Panc1 (cell line): ENCODE measurements at regions not wholly inside any gene's neighbourhood (a gene's known extent, or its start where the extent isn't known, plus 50 kb on each side); places are given as distances from the start of the nearest gene placed in this dataset.

ENCODE experiments used
- ATAC-seq: fragments of 200-7000 bp; cut with Tn5 transposase; 2 replicates; pipeline ENCODE4 v1.9.1; 2020; ENCODE audit warnings: mild to moderate bottlenecking, moderate library complexity
- BruUV-seq: library from RNA; stranded (reverse); fragments of 400-500 nt; replicated peaks from 2 replicates; lab custom pipeline; 2021; lab: Mats Ljungman, UMichigan
- CTCF ChIA-PET: fragments of 300-600 bp; sonication (Branson Sonifier 250); formaldehyde crosslinking; loops from one replicate; lab custom pipeline; 2022; ENCODE audit warnings: antibody characterized with exemption; lab: Charles Lee
- POLR2A ChIA-PET: fragments of 300-600 bp; sonication (Branson Sonifier 250); formaldehyde crosslinking; loops from one replicate; lab custom pipeline; 2022; ENCODE audit warnings: antibody characterized with exemption; lab: Charles Lee
- DNase-seq: peaks from one replicate; pipeline ENCODE4 v3.0.0-alpha.2; 2010; ENCODE audit warnings: low read depth, low spot score
- H3K27ac ChIP-seq: 2 replicates; pipeline ENCODE4 v1.5.1; 2011; ENCODE audit warnings: mild to moderate bottlenecking, low read length, inconsistent platforms
- H3K27me3 ChIP-seq: fragments of 200-500 bp; sonication (Bioruptor generic); 2 replicates; pipeline ENCODE4 v1.6.0; 2014; ENCODE audit warnings: low read length, inconsistent platforms; ENCODE audit not compliant: control insufficient read depth, insufficient read depth
- H3K36me3 ChIP-seq: fragments of 200-500 bp; sonication (Bioruptor generic); 2 replicates; pipeline ENCODE4 v1.5.1; 2014; ENCODE audit warnings: inconsistent platforms, mild to moderate bottlenecking, low read length, moderate library complexity; ENCODE audit not compliant: control insufficient read depth, insufficient read depth
- H3K4me1 ChIP-seq: 2 replicates; pipeline ENCODE4 v1.5.1; 2011; ENCODE audit warnings: inconsistent platforms, mild to moderate bottlenecking, low read length, moderate library complexity; ENCODE audit not compliant: control insufficient read depth, insufficient read depth
- H3K4me3 ChIP-seq, 2 experiments: 2 replicates each; pipeline ENCODE4 v1.5.1; 2011 to 2012; ENCODE audit warnings: low read depth in 2 of 2, low read length in 2 of 2, mild to moderate bottlenecking in 2 of 2, inconsistent platforms in 1 of 2, moderate library complexity in 1 of 2
- H3K9me3 ChIP-seq: fragments of 200-500 bp; sonication (Bioruptor generic); 2 replicates; pipeline ENCODE4 v1.5.1; 2014; ENCODE audit warnings: low read depth, mild to moderate bottlenecking, inconsistent platforms, low read length, moderate library complexity; ENCODE audit not compliant: control insufficient read depth, insufficient read depth
- CTCF ChIP-seq: fragments of 450-650 bp; IDR thresholded peaks from 2 replicates; pipeline ENCODE4 v1.5.1; 2017; ENCODE audit warnings: mild to moderate bottlenecking
- POLR2AphosphoS5 ChIP-seq: IDR thresholded peaks from 2 replicates; pipeline ENCODE4 v1.6.1; 2012; ENCODE audit warnings: mild to moderate bottlenecking, low read depth, low read length, moderate library complexity
- REST ChIP-seq, 2 experiments: IDR thresholded peaks; 2 replicates each; pipeline ENCODE4 v1.6.1; 2011 to 2012; ENCODE audit warnings: low read depth in 2 of 2, control low read depth in 1 of 2, low read length in 1 of 2, mild to moderate bottlenecking in 1 of 2, moderate library complexity in 1 of 2; ENCODE audit not compliant: insufficient read depth in 1 of 2
- SIN3A ChIP-seq: IDR thresholded peaks from 2 replicates; pipeline ENCODE4 v1.6.1; 2012; ENCODE audit warnings: low read depth, mild to moderate bottlenecking, low read length, moderate library complexity, borderline replicate concordance; ENCODE audit not compliant: insufficient read depth
- TCF7L2 ChIP-seq: IDR thresholded peaks from 2 replicates; pipeline ENCODE4 v1.6.1; 2011; ENCODE audit warnings: mild to moderate bottlenecking, low read depth, low read length, inconsistent platforms
- in situ Hi-C: cut with HindIII; loops from 2 replicates; pipeline ENCODE4 v1.10.0; 2016; ENCODE audit warnings: low sequenced_read_pairs, low pct_unique_long_range_greater_than_20kb
- intact Hi-C: fragments of 100-400 bp; cut with micrococcal nuclease; formaldehyde crosslinking; loops from one replicate; pipeline ENCODE4 v1.10.0; 2022; ENCODE audit not compliant: unreplicated experiment

DNA sequence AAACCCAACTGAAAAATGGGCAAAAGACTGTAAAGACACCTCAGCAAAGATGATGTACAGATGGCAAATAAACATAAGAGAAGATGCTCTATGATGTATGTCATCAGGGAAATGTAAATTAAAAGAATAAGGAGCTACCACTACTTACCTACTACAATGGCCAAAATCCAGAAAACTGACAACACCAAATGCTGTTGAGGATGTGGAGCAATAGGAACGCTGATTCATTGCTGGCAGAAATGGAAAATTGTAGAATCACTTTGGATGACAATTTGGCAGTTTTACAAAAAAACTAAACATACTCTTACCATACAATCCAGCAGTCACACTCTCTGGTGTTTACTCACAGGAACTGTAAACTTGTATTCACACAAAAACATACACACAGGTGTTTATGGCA is 222.3 kb upstream of the LDB2 start:
- ChIA-PET CTCF (no interaction called here), POLR2A (no interaction called here)
- in situ Hi-C loops, result no loop called here
- no peaks in the 10 kb centered on the region for H3K36me3 ChIP-seq
- H3K4me3 ChIP-seq, result no peak overlapping the region
- DNase-seq (no peak), ATAC-seq (no peak)
- H3K27ac ChIP-seq, result no peak overlapping the region
- intact Hi-C loops, result no loop called here
- no peaks in the 10 kb centered on the region for H3K27me3 ChIP-seq
- TF ChIP-seq REST (IDR thresholded peaks at IDR 0.05; ENCODE audit: insufficient read depth in 1 of 2, low read depth in 2 of 2, low read length in 1 of 2) (no peak), CTCF (no peak), SIN3A (no peak), POLR2AphosphoS5 (no peak), TCF7L2 (no peak)
- BruUV-seq, result no TSS peak
- no peaks in the 10 kb centered on the region for H3K9me3 ChIP-seq
- H3K4me1 ChIP-seq, result no peaks in the 10 kb centered on the region

DNA sequence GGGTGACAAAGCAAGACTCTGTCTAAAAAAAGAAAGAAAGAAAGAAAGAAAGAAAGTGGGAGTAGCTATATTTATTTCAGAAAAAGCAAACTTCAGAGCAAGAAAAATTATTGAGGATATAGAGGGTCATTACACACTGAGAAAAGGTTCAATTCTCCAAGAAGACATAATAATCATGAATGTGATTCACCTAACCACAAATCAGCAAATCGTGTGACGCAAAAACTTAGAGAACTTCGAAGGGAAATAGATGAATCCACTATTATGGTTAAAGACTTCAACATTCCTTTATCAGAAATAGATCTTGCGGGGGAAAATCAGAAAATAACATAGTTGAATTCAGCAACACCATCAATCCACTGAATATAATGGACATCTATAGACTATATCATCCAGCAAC is 219.3 kb upstream of the LDB2 start:
- intact Hi-C loops (no loop called here), in situ Hi-C loops (no loop called here)
- TF ChIP-seq REST (IDR thresholded peaks at IDR 0.05; ENCODE audit: insufficient read depth in 1 of 2, low read depth in 2 of 2, low read length in 1 of 2) (no peak), CTCF (no peak), TCF7L2 (no peak), SIN3A (no peak), POLR2AphosphoS5 (no peak)
- BruUV-seq, result no TSS peak
- no peak for ATAC-seq
- H3K27ac ChIP-seq, result no peak overlapping the region
- CTCF ChIA-PET, result no interaction called here
- no peaks in the 10 kb centered on the region for H3K36me3 ChIP-seq
- no peak overlapping the region for H3K4me3 ChIP-seq
- DNase-seq, result no peak
- H3K27me3 ChIP-seq, result no peaks in the 10 kb centered on the region
- POLR2A ChIA-PET, result no interaction called here
- H3K9me3 ChIP-seq, result no peaks in the 10 kb centered on the region
- H3K4me1 ChIP-seq, result no peaks in the 10 kb centered on the region
